HL-60 (cell line): ENCODE measurements at regions not wholly inside any gene's neighbourhood (a gene's known extent, or its start where the extent isn't known, plus 50 kb on each side); places are given as distances from the start of the nearest gene placed in this dataset.

Experiments
- DNase-seq, 2 experiments: peaks; one replicate each; pipeline ENCODE4 v3.0.0-alpha.2; 2010 to 2020; ENCODE audit warnings: low read depth in 1 of 2, low spot score in 1 of 2
- H3K27ac ChIP-seq: fragments of 250-450 bp; sonication (Bioruptor Pico); replicated peaks from 2 replicates; pipeline ENCODE4 v1.5.1; 2020; ENCODE audit warnings: mild to moderate bottlenecking, moderate library complexity
- H3K27me3 ChIP-seq: fragments of 250-450 bp; sonication (Bioruptor Pico); 2 replicates; pipeline ENCODE4 v1.5.1; 2021; ENCODE audit warnings: mild to moderate bottlenecking, moderate library complexity; ENCODE audit not compliant: insufficient read depth, poor library complexity, severe bottlenecking
- H3K4me3 ChIP-seq: replicated peaks from 2 replicates; pipeline ENCODE4 v1.5.1; 2011; ENCODE audit warnings: mild to moderate bottlenecking, control low read depth, low read length; ENCODE audit not compliant: insufficient read depth
- CTCF ChIP-seq: IDR thresholded peaks from one replicate; pipeline ENCODE4 v1.5.1; 2011; ENCODE audit warnings: low read length, control low read depth, inconsistent platforms; ENCODE audit not compliant: insufficient read depth
- GABPA ChIP-seq: IDR thresholded peaks from 2 replicates; pipeline ENCODE4 v1.6.1; 2012; ENCODE audit warnings: low read depth
- POLR2AphosphoS5 ChIP-seq: IDR thresholded peaks from 2 replicates; pipeline ENCODE4 v1.6.1; 2012; ENCODE audit warnings: low read depth
- SPI1 ChIP-seq: IDR thresholded peaks from 2 replicates; pipeline ENCODE4 v1.6.1; 2012; ENCODE audit warnings: low read depth, mild to moderate bottlenecking, borderline replicate concordance
- TF ChIP-seq, protein P1 (sequence below): IDR thresholded peaks from 2 replicates; pipeline ENCODE4 v1.6.1; 2012; ENCODE audit warnings: low read depth; ENCODE audit not compliant: insufficient replicate concordance

- no peak for DNase-seq
- TF ChIP-seq, protein P1, sequence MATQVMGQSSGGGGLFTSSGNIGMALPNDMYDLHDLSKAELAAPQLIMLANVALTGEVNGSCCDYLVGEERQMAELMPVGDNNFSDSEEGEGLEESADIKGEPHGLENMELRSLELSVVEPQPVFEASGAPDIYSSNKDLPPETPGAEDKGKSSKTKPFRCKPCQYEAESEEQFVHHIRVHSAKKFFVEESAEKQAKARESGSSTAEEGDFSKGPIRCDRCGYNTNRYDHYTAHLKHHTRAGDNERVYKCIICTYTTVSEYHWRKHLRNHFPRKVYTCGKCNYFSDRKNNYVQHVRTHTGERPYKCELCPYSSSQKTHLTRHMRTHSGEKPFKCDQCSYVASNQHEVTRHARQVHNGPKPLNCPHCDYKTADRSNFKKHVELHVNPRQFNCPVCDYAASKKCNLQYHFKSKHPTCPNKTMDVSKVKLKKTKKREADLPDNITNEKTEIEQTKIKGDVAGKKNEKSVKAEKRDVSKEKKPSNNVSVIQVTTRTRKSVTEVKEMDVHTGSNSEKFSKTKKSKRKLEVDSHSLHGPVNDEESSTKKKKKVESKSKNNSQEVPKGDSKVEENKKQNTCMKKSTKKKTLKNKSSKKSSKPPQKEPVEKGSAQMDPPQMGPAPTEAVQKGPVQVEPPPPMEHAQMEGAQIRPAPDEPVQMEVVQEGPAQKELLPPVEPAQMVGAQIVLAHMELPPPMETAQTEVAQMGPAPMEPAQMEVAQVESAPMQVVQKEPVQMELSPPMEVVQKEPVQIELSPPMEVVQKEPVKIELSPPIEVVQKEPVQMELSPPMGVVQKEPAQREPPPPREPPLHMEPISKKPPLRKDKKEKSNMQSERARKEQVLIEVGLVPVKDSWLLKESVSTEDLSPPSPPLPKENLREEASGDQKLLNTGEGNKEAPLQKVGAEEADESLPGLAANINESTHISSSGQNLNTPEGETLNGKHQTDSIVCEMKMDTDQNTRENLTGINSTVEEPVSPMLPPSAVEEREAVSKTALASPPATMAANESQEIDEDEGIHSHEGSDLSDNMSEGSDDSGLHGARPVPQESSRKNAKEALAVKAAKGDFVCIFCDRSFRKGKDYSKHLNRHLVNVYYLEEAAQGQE = no peak
- TF ChIP-seq SPI1 (no peak), CTCF (no peak), GABPA (no peak), POLR2AphosphoS5 (no peak)
- no peak overlapping the region for H3K4me3 ChIP-seq
- no peaks in the 10 kb centered on the region for H3K27me3 ChIP-seq
- no peak overlapping the region for H3K27ac ChIP-seq
Measured at GRCh38 chr3:163547014-163547685, 1531.1 kb downstream of the SI start.

DNA sequence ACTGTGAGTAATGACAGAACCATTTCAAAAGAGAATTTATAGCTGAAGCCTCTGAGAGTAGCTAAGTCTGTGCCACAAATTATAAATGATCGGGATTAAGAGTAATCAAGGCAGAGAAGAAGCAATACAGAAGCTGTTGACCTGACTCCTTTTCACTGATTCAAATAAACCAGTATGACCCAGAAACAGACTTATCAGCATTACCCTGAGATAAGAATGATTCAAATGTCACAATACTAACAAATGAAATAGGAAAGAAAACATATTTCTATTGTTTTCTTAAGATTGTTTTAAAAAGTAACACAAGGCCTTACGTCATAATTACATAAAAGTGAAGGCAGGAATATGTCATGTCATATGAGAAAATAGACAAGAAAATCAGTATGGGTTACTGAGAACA, 1534.6 kb downstream of the SI start:
- Histone ChIP-seq H3K27me3 (no peaks in the 10 kb centered on the region), H3K4me3 (no peak overlapping the region), H3K27ac (no peak overlapping the region)
- no peak for DNase-seq
- TF ChIP-seq CTCF = no peak
- TF ChIP-seq, protein P1 = no peak
- TF ChIP-seq POLR2AphosphoS5 = no peak
- TF ChIP-seq SPI1 = no peak
- no peak for TF ChIP-seq GABPA

DNA sequence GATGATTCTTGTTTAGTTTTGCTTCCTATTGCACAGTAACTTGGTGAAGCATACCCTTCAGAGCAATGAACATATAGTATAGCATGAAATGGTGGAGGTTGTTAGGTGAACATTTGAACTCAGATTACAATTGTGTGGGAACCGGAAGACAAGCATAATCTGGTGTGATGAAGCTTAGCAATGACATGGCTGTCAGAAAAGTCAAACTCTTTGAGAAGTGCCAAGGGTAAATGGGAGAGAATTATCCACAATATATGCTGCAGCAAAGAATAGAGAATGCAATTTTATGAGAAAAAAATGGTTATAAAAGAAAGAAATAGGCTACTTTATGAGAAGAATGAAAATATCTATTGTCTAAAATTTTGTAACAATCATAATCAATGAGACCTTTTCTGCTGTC, 1536.7 kb downstream of the SI start:
- H3K4me3 ChIP-seq = no peak overlapping the region
- TF ChIP-seq POLR2AphosphoS5 (no peak), GABPA (no peak), SPI1 (no peak), CTCF (no peak)
- TF ChIP-seq, protein P1 = no peak

More for the DNA sequence above, 1536.7 kb downstream of the SI start:
- H3K27me3 ChIP-seq = no peaks in the 10 kb centered on the region
- DNase-seq = no peak
- no peak overlapping the region for H3K27ac ChIP-seq
